GM08714 (cell line): ENCODE measurements at regions not wholly inside any gene's neighbourhood (a gene's known extent, or its start where the extent isn't known, plus 50 kb on each side); places are given as distances from the start of the nearest gene placed in this dataset.
"Not testable (repeated sequence)": the region's sequence is repeated elsewhere in the genome, so short reads cannot be mapped to it uniquely, and the experiment has no call there.

Experiments used
- H3K4me3 ChIP-seq: fragments of 200-500 bp; sonication (Bioruptor generic); 2 replicates; pipeline ENCODE4 v1.5.1; 2014; ENCODE audit warnings: mild to moderate bottlenecking, low read length, inconsistent platforms
- ZNF274 ChIP-seq: IDR thresholded peaks from 2 replicates; pipeline ENCODE4 v1.6.1; 2012; ENCODE audit warnings: mild to moderate bottlenecking, low read depth, low read length

DNA sequence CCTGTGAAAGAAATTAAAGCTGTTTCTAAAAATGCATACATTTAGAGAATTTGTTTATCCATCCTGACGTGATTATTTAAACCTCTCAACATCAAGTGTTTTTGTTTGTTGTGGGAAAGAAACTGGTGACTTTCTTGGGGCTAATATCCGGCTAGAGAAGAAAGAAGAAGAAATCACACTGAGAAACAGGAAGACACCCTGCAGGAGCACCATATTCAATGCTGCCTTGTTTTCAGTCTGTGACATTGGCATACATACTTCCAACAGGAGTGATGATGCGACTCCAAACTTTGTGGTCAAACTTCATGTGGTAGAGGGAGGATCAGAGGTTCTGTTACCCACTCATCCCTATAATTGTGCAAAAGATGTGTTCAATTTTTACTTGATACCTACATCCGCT lies 997.6 kb upstream of the CITED2 start:
- TF ChIP-seq ZNF274, result no peak
- H3K4me3 ChIP-seq, result no peak overlapping the region

DNA sequence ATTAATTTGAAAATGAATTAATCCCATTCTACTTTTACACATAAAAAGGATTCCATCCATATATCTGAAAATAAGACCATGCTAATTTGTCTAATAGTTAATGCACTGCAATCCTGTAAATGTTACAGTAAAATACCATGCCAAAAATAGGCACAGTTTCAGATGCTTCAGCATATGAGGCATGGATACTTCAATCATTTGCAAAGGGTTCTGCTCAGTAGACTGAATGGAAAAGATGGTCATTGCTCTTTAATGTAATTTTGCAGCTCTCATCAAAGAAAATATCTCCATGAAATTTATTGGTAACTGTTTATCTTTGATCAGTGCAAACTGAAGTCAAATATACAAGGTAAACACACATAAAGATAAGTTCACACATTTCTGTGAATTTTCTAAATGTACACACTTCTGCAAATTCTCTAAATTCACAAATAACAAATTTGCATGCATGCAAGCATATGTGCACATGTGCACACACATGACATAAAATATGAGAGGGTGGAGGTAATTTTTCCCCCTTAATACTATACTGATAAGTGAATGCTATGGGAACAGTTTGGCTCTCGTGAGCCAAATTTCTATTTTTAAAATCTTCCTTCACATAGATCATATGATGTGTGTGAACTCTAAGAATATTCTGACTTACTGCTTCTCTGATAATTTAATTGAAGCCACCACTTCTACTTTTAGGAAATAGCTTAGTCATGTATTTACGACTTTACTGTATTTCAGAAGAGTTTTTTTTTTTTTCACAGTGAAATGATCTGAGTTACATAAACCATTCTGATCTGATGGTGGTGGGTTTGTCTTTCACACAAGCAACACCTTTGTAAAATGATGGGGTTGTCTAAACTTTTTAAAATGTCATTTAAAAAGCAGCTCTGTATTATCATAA lies 996.8 kb upstream of the CITED2 start:
- no peak for TF ChIP-seq ZNF274
- no peak overlapping the region for H3K4me3 ChIP-seq

DNA sequence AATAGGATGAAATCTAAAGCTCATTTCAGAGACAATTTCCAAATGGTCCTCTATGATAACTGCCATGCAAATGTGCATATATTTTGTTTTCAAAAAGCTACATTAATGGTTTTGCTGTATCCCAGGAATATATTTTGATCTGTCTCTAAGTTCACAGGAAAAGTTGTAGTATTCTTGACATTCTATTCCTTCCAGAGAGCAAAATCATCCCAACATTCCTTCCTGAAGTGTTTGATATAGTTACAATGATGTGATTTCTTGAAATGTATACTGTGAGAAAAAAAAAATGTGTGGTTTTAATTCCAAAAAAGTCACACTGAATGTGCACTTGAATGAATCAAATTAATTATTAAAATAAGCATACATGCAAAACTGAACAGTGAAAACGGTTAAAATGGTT lies 996.0 kb upstream of the CITED2 start:
- H3K4me3 ChIP-seq, result no peak overlapping the region
- no peak for TF ChIP-seq ZNF274

DNA sequence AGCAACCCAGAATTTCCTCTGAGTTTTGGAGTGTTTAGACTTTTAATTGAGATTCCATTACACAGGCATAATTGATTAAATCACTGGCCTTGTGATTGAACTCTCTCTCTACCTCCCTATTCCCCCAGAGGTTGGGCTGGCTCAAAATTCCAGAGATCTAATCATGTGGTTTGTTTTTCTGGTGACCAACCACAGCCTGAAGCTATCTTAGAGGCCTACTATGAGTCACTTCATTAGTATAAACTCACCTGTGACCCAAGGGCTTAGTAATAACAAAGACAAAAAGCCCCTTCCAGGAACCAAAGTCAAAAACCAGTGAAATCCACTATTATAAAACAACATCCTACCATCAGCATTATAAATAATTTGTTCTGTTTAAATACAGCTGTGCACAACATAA lies 992.5 kb upstream of the CITED2 start:
- no peak overlapping the region for H3K4me3 ChIP-seq
- no peak for TF ChIP-seq ZNF274

DNA sequence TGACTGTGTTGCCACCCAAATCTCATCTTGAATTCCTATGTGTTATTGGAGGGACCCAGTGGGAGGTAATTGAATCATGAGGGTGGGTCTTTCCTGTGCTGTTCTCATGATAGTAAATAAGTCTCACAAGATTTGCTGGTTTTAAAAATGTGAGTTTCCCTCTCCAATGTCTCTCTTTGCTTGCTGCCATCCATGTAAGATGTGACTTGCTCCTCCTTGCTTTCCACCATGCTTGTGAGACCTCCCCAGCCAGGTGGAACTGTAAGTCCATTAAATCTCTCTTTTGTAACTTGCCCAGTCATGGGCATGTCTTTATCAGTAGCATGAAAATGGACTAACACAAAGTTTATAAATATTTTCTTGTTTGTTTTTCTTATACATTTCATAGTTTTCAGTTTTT lies 990.5 kb upstream of the CITED2 start:
- H3K4me3 ChIP-seq, result no peak overlapping the region
- no peak for TF ChIP-seq ZNF274

DNA sequence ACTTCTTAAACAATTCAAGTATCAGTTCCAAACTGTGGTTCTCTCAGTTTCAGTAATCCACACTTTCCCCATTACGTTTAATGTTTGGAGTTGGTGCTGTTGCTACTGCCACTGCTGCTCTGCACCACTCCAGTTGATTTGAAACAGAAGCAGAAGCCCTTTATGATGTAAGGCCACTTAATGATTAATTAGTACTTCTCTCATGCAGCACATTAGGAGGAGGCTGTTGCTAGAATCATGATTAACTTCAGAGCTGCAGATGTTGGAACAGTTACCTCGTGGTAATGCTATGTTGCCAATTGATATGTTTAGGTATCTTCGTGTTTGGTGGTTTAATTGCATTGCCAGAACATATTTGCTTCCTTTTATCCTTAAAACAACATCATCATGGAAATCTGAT lies 986.2 kb upstream of the CITED2 start:
- no peak for TF ChIP-seq ZNF274
- H3K4me3 ChIP-seq, result no peak overlapping the region

DNA sequence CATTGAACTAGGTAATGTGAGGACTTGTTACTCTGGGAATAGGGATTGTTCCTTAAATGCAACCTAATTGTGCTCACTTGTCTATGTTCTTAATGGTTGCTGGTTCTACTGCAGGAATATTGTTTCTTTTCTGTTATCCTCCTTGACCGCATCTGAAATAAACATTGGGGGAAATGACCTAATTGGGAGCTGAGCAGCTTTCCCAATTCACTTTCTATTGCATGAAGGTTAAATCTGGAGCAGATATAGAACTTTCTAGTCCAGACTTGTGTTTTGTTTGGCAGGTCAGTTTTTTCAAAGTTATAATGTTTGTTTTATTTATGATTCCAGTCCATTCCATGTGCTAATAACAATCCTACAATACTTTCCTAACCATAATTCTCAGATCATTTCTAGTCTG lies 981.0 kb upstream of the CITED2 start:
- no peak overlapping the region for H3K4me3 ChIP-seq
- no peak for TF ChIP-seq ZNF274

DNA sequence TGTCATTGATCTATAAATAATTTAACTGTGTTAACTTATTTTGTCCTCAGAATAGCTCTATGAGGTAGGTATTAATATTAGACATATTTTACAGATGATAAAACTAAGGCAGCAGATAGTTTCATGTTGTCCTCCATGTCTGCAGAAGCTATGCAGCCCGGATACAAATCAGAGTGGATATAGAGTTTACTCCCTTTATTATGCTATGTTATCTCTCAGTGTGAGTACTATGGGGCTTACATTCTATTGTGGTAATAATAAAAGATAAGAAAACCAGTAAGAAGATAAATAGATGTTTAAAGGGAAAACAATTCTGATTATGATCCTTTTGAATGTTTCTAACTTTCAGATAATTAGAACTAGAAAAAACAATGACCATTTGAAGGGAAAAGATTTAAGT lies 979.8 kb upstream of the CITED2 start:
- no peak for TF ChIP-seq ZNF274
- no peak overlapping the region for H3K4me3 ChIP-seq

DNA sequence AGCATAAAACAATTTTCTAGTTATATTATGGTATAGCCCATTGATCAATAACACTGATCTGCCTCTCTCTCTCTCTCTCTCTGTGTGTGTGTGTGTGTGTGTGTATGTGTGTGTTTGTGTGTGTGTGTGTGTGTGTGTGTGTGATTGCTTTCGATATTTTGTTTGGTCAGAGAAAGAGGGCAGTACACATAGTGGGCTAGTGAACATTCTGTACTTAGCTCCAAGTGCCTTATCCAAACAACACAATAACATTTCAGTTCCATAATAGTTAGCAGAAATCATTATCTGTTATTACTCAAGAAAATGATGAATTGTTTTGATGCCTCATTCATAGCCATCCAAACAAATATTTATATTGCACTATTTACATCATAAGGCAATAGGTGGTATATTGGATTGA lies 979.1 kb upstream of the CITED2 start:
- no peak overlapping the region for H3K4me3 ChIP-seq
- no peak for TF ChIP-seq ZNF274

DNA sequence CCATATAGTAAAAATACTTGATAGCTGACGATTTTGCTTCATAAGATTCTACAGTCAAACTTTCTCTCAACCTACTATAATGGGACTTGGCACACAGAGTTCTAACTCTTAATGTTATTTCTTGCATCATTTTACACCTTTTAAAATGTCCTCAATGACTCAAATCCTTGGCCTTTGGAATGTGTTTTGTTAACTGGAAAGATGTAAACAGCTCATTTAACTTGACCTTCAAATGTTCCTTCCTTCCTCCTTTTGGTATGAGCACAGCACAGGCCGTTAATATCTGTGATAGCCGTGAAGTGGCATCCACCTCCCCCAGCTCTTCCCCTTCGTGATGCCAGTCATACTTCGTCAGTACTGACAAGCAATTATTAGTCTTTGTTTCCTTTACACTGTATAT lies 972.0 kb upstream of the CITED2 start:
- H3K4me3 ChIP-seq, result no peak overlapping the region
- no peak for TF ChIP-seq ZNF274

DNA sequence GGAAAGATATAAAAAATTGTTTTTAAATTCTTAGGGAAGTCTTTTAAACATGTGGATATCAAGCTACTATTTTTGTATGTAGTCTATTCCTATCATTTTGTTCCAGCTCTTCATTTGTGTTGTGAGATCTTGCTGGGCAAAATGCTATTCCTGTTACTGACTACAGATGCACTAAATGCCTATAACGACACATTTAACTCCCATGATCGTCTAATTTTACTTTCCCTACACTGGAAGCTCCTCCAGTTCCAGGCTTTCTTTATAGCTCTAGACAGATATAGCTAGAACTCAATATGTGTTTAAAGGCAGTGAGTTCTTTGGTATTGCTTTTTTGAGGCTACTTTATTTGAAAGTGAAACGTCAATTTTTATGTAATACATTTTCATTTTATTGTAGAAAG lies 971.5 kb upstream of the CITED2 start:
- no peak for TF ChIP-seq ZNF274
- no peak overlapping the region for H3K4me3 ChIP-seq

DNA sequence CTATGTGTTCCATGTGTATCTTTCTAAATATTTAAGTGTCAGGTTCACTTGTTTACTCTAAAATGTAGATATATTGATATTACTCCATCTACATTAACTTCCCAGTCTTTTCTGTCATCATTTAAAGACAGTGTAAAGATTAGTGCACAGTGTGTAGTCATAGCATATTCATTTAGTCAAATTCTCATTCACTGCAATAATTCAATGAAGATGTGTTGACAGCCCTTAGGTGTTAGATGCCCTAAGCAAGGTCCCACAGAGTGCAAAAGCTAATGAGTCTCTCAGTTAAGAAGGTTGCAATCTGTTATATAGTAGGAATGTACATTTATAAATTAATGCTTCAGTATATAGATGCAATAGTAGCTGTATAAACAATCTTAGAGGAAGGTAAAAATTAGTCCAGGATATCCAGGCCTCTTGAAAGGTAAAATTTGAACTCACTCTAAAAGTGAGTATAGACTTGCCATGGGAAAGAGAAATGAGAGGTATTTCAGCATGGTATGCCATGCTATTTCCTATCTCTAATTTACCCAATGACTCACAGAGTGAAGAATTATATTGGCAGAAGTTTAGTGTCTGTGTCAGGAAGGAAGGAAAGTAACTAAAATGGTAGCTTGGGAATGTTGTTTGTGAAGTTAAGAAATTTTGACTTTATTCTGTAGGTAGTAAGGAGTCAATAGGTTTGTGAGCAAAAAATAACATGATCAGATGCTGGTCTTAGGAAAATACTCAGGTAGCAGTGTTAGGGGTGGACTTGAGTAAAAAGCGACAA lies 969.9 kb upstream of the CITED2 start:
- no peak for TF ChIP-seq ZNF274
- H3K4me3 ChIP-seq, result no peak overlapping the region

DNA sequence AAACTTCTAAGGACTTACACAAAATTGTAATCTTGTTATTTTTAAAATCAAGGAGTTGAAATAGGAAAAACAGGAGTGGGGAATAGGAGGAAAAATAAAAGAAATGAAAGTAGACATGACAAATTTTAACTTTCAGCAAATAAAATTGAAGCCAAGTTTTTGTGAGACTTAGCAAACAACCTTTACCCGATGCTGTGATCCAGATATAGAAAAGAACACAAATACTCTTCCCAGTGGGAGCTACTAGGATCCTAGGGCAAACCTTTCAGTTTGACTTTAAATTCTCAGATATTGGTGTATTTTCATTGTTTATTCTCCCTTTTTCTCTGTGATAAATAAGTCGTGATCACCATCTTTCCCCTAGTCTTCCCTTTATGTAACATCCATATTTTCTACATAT lies 968.7 kb upstream of the CITED2 start:
- no peak overlapping the region for H3K4me3 ChIP-seq
- TF ChIP-seq ZNF274, result no peak

DNA sequence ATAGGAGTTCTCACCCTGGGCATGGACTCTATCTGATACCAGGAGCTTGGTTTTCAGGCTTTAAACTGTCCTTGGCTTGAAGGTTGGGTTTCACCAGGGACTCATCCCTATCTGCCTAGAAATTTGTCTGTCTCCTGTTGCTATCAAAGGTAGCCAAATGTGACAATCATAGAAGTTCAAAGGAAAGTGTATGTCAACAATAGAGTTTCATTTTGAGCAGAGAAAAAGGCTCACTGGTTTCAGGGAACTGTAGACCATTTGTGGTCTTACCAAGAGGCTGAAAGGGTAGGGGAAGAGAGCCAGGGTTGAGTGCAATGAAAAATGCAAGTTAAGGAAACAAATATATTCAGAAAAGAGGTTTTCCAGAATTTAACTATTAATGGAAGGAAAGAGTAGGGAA lies 966.8 kb upstream of the CITED2 start:
- H3K4me3 ChIP-seq, result no peak overlapping the region
- no peak for TF ChIP-seq ZNF274

DNA sequence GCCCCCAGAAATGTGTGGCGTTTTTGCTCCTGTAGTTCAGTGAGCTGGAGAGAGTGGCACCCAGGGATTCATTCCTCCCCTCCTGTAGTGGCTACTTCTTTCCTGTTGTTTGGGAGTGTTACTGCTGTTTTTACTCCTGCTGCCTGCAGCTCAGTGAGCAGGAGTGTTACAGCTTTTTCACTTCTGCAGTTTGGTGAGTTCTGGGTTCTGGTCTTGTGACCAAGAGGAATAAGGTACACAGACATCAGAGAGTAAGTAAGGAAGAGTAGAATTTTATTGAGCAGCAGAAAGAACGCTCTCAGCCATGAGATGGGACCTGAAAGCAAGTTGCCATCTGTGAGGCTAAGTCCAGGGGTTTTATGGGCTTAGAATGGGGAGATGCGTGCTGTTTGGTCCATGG lies 966.3 kb upstream of the CITED2 start:
- no peak overlapping the region for H3K4me3 ChIP-seq
- TF ChIP-seq ZNF274, result no peak

DNA sequence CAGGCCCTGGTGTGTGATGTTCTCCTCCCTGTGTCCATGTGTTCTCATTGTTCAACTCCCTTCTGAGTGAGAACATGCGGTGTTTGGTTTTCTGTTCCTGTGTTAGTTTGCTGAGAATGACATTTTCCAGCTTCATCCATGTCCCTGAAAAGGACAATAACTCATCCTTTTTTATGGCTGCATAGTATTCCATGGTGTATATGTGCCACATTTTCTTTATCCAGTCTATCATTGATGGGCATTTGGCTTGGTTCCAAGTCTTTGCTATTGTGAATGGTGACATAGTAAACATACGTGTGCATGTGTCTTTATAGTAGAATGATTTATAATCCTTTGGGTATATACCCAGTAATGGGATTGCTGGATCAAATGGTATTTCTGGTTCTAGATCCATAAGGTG lies 964.6 kb upstream of the CITED2 start:
- H3K4me3 ChIP-seq, result not testable (repeated sequence)
